Kidney (tissue), 13 donors: ENCODE measurements at regions not wholly inside any gene's neighbourhood (a gene's known extent, or its start where the extent isn't known, plus 50 kb on each side); places are given as distances from the start of the nearest gene placed in this dataset.

Experiments used
- DNase-seq, 5 donors: peaks; one replicate each; pipeline ENCODE4 v3.0.0-alpha.2; 2013 to 2020
- FAIRE-seq: peaks from 2 replicates; lab custom pipeline; 2012; peaks lifted over from hg19 to GRCh38; lab: Jason Lieb, UNC
- H3K27ac ChIP-seq, 2 donors: one replicate each; pipeline ENCODE4 v1.7.0; 2013; ENCODE audit warnings: low read depth in 2 of 2, low read length in 2 of 2, inconsistent platforms in 1 of 2
- H3K27me3 ChIP-seq: one replicate; pipeline ENCODE4 v1.7.1; 2013; ENCODE audit warnings: low read length, inconsistent platforms; ENCODE audit not compliant: control insufficient read depth, insufficient read depth
- H3K36me3 ChIP-seq, 3 donors: one replicate each; pipeline versions ENCODE4 v1.7.0 to v1.7.1; 2013; ENCODE audit warnings: low read length in 3 of 3, control low read depth in 1 of 3, inconsistent platforms in 1 of 3; ENCODE audit not compliant: insufficient read depth in 3 of 3, control insufficient read depth in 2 of 3
- H3K4me1 ChIP-seq, 3 donors: one replicate each; pipeline versions ENCODE4 v1.7.0 to v1.7.1; 2013; ENCODE audit warnings: low read length in 3 of 3, inconsistent platforms in 1 of 3, low read depth in 1 of 3; ENCODE audit not compliant: control insufficient read depth in 2 of 3, insufficient read depth in 2 of 3
- H3K4me3 ChIP-seq, 3 donors: one replicate each; pipeline versions ENCODE4 v1.7.0 to v1.8.1; 2013; ENCODE audit warnings: low read length in 3 of 3, control low read depth in 1 of 3, inconsistent platforms in 1 of 3
- H3K9ac ChIP-seq, 3 donors: one replicate each; pipeline versions ENCODE4 v1.7.0 to v1.7.1; 2013; ENCODE audit warnings: low read length in 3 of 3, control low read depth in 1 of 3, inconsistent platforms in 1 of 3
- H3K9me3 ChIP-seq, 3 donors: one replicate each; pipeline versions ENCODE4 v1.7.0 to v1.7.1; 2013; ENCODE audit warnings: low read length in 3 of 3, control low read depth in 1 of 3, inconsistent platforms in 1 of 3; ENCODE audit not compliant: control insufficient read depth in 2 of 3, insufficient read depth in 1 of 3
- CTCF ChIP-seq: IDR thresholded peaks from 3 replicates; pipeline ENCODE4 v1.5.1; 2012; ENCODE audit warnings: mild to moderate bottlenecking, moderate library complexity, borderline replicate concordance; ENCODE audit not compliant: insufficient read depth; ENCODE audit errors: extremely low read depth
- intact Hi-C: fragments of 100-400 bp; cut with DNase I; formaldehyde crosslinking; loops from one replicate; pipeline ENCODE4 v1.11.1; 2022
- donor health status: control.
- donor health status: control.
- donor health status: control.
- donor health status: control.
- donor health status: control.
- donor health status: DM: yes; HTN: yes; CAD: no.
- donor health status: Normal renal cell carcinoma (clear cell type).

GRCh38 chr12:22919883-22920282 lies 294.9 kb downstream of the ETNK1 start:
- no peak for FAIRE-seq
- Histone ChIP-seq H3K36me3 (no peaks in the 10 kb centered on the region), H3K27ac (no peak overlapping the region), H3K4me1 (peaks cover 0 to 3% (median 0%) of the 10 kb centered on the region in 3 donors), H3K4me3 (no peak overlapping the region), H3K9ac (no peak overlapping the region), H3K27me3 (no peaks in the 10 kb centered on the region), H3K9me3 (no peaks in the 10 kb centered on the region)
- no peak for TF ChIP-seq CTCF
- no peak for DNase-seq
- intact Hi-C loops = no loop called here

- peak; percentile 23 for FAIRE-seq
- H3K27ac ChIP-seq = no peak overlapping the region
Measured at GRCh38 chr12:22923768-22924167, 298.8 kb downstream of the ETNK1 start.

GRCh38 chr12:22924391-22924790 lies 299.4 kb downstream of the ETNK1 start:
- Histone ChIP-seq H3K27ac (peak overlapping the region in 1 of 2 donors; percentile 47), H3K9me3 (no peaks in the 10 kb centered on the region), H3K4me3 (no peak overlapping the region), H3K9ac (no peak overlapping the region), H3K36me3 (no peaks in the 10 kb centered on the region), H3K27me3 (no peaks in the 10 kb centered on the region), H3K4me1 (peaks cover 0 to 4% (median 3%) of the 10 kb centered on the region in 3 donors)
- FAIRE-seq = no peak
- intact Hi-C loops = no loop called here
- TF ChIP-seq CTCF = no peak
- no peak for DNase-seq

More at GRCh38 chr12:22923768-22924167, 298.8 kb downstream of the ETNK1 start:
- intact Hi-C loops = no loop called here
- H3K36me3 ChIP-seq = no peaks in the 10 kb centered on the region
- no peak overlapping the region for H3K4me3 ChIP-seq
- no peaks in the 10 kb centered on the region for H3K27me3 ChIP-seq
- H3K9ac ChIP-seq = no peak overlapping the region
- DNase-seq = no peak
- no peaks in the 10 kb centered on the region for H3K9me3 ChIP-seq
- peaks cover 0 to 4% (median 3%) of the 10 kb centered on the region in 3 donors for H3K4me1 ChIP-seq
- no peak for TF ChIP-seq CTCF

- FAIRE-seq (no peak), DNase-seq (no peak)
- Histone ChIP-seq H3K27ac (no peak overlapping the region), H3K4me1 (peaks cover 0 to 4% (median 3%) of the 10 kb centered on the region in 3 donors), H3K27me3 (no peaks in the 10 kb centered on the region), H3K9me3 (no peaks in the 10 kb centered on the region), H3K36me3 (no peaks in the 10 kb centered on the region), H3K9ac (no peak overlapping the region), H3K4me3 (no peak overlapping the region)
- intact Hi-C loops = no loop called here
- no peak for TF ChIP-seq CTCF
Measured at GRCh38 chr12:22925623-22926022, 300.7 kb downstream of the ETNK1 start.
